ENCODE measurements at regions not wholly inside any gene's neighbourhood (a gene's known extent, or its start where the extent isn't known, plus 50 kb on each side); places are given as distances from the start of the nearest gene placed in this dataset.

GRCh38 chr20:52081791-52082190, 109.8 kb downstream of the ZFP64 start:
- no peak for TF ChIP-seq POLR2AphosphoS5 (IDR thresholded peaks at IDR 0.05)
- TF ChIP-seq RAD21 (conservative IDR thresholded peaks at IDR 0.05): no peak
- TF ChIP-seq TAF1 (IDR thresholded peaks at IDR 0.05; ENCODE audit: low read depth): no peak
- no peak for TF ChIP-seq EP300 (conservative IDR thresholded peaks at IDR 0.05; ENCODE audit: poor library complexity, severe bottlenecking)
- TF ChIP-seq CTCF (IDR thresholded peaks at IDR 0.05; ENCODE audit: poor library complexity, severe bottlenecking): no peak
- no peak for TF ChIP-seq REST (IDR thresholded peaks at IDR 0.05; ENCODE audit: borderline replicate concordance)
- no peak for TF ChIP-seq EZH2 (IDR thresholded peaks at IDR 0.05; ENCODE audit: borderline replicate concordance, insufficient read depth, low read length, poor library complexity, severe bottlenecking)

Data from neural cell (in vitro differentiated cells).